Esophagus (tissue), 2 donors: ENCODE measurements at regions not wholly inside any gene's neighbourhood (a gene's known extent, or its start where the extent isn't known, plus 50 kb on each side); places are given as distances from the start of the nearest gene placed in this dataset.

Source experiments
- H3K27ac ChIP-seq, 2 donors: one replicate each; pipeline ENCODE4 v1.5.1; 2013; ENCODE audit warnings: low read depth in 2 of 2, mild to moderate bottlenecking in 2 of 2, inconsistent platforms in 1 of 2, low read length in 1 of 2, moderate library complexity in 1 of 2
- H3K27me3 ChIP-seq, 2 donors: one replicate each; pipeline ENCODE4 v1.6.1; 2013; ENCODE audit warnings: low read length in 2 of 2, control low read depth in 1 of 2, mild to moderate bottlenecking in 1 of 2; ENCODE audit not compliant: insufficient read depth in 2 of 2, control insufficient read depth in 1 of 2
- H3K36me3 ChIP-seq, 2 donors: one replicate each; pipeline ENCODE4 v1.6.1; 2013; ENCODE audit warnings: low read length in 1 of 2; ENCODE audit not compliant: control insufficient read depth in 2 of 2, insufficient read depth in 2 of 2
- H3K4me1 ChIP-seq, 2 donors: one replicate each; pipeline ENCODE4 v1.6.1; 2013; ENCODE audit warnings: low read length in 1 of 2; ENCODE audit not compliant: control insufficient read depth in 2 of 2, insufficient read depth in 2 of 2
- H3K4me3 ChIP-seq, 2 donors: one replicate each; pipeline ENCODE4 v1.5.1; 2013; ENCODE audit warnings: low read length in 2 of 2, mild to moderate bottlenecking in 2 of 2, low read depth in 1 of 2, moderate library complexity in 1 of 2
- H3K9me3 ChIP-seq, 2 donors: one replicate each; pipeline ENCODE4 v1.6.1; 2013; ENCODE audit warnings: mild to moderate bottlenecking in 2 of 2, low read depth in 1 of 2, low read length in 1 of 2, moderate library complexity in 1 of 2; ENCODE audit not compliant: control insufficient read depth in 2 of 2, insufficient read depth in 1 of 2
- WGBS, 2 donors: extraction: QIAGEN DNeasy Blood & Tissue Kit; methylation state at CpG; one replicate each; pipeline ENCODE4 v1.1.7; 2013; 5-methylcytosine and 5-hydroxymethylcytosine counted together
- donor health status: healthy with polysubstance abuse.
- donor health status: Bipolar disorder and iron deficiency.

DNA sequence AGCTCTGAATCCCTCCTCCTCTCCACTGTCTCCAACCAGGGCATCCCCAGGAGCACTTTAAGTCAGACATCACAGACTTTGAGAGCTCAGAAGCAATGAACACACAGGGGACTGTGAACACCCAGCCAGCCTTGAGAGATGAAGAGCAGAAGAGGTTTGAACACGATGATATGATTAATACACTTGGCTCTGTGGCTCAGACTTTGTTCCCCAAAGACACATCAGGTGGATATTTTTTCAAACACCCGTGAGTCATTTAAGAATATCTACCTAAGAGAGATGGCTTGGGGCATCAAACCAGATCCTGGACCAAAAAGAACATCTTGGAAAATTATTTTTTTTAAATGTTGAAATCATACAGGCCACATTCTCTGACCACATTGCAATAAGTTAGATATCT, 134.9 kb upstream of the OTOS start:
- Histone ChIP-seq H3K4me1 (no peaks in the 10 kb centered on the region), H3K9me3 (no peaks in the 10 kb centered on the region), H3K27ac (no peak overlapping the region), H3K4me3 (no peak overlapping the region), H3K27me3 (no peaks in the 10 kb centered on the region), H3K36me3 (no peaks in the 10 kb centered on the region)
- 38 to 49% methylated on average over 2 of the region's 2 CpGs for WGBS, 2 donors

DNA sequence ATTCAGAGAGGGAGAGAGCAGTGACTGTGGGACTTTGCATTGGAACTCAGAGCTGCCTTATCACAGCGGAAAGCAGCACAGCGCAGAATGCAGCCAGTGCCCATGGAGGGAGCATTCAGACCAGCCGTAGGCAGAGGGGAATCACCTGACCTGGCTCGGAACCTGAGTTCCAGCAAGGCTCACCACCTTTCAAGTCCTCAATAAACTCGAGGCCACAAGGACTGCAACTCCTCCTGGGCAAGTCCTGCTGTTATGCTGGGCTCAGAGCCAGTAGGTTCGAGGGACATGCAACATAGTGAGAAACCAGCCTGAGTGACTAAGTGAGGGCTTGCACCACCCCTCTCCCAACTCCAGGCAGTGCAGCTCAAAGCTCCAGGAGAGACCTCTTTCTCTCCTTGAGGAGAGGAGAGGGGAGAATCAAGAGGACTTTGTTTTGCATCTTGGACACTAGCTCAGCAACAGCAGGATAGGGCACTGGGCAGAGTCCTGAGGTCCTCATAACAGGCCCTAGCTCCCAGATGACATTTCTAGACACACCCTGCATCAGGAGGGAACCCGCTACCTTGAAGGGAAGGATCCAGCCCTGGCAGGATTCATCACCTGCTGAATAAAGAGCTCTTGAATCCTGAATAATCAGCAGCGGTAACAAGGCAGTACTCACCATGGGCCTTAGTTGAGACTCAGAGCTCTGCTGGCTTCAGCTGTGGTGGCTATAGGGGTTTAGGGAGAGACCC, 136.8 kb upstream of the OTOS start:
- Histone ChIP-seq H3K27me3 (no peaks in the 10 kb centered on the region), H3K9me3 (no peaks in the 10 kb centered on the region), H3K4me1 (no peaks in the 10 kb centered on the region), H3K4me3 (no peak overlapping the region), H3K36me3 (no peaks in the 10 kb centered on the region), H3K27ac (no peak overlapping the region)
- 69 to 71% methylated on average over 8 of the region's 8 CpGs for WGBS, 2 donors

DNA sequence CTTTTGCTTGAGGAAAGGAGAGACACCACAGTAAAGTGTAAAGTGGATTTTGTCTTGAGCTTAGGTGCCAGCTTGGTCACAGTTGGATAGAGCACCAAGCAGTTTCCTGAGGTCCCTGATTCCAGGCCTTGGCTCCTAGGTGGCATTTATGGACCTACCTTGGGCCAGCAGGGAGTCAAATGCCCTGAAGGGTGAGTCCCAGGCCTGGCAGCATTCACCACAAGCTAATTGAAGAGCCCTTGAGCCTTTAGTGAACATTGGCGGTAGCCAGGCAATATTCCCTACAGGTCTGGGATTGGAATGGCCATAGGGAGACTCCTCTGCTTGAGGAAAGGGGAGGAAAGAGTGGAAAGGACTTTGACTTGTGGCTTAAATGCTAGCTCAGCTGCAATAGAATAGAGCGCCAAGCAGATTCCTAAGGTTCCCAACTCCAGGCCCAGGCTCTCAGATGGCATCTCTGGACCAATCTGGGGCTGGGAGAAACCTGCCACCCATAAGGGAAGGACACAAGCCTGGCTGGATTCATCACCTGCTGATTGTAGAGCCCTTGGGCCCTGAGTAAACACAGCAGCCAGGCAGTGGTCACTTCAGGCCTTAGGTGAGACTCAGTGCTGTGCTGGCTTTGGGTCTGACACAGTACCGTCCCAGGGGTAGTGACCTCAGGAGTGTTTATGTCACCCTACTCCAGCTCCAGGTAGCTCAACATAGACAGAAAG, 137.5 kb upstream of the OTOS start:
- H3K27me3 ChIP-seq = no peaks in the 10 kb centered on the region
- H3K4me1 ChIP-seq = no peaks in the 10 kb centered on the region
- H3K27ac ChIP-seq = no peak overlapping the region
- no peaks in the 10 kb centered on the region for H3K36me3 ChIP-seq
- no peak overlapping the region for H3K4me3 ChIP-seq
- no peaks in the 10 kb centered on the region for H3K9me3 ChIP-seq
- WGBS, 2 donors = 81 to 85% methylated on average over 3 of the region's 3 CpGs

DNA sequence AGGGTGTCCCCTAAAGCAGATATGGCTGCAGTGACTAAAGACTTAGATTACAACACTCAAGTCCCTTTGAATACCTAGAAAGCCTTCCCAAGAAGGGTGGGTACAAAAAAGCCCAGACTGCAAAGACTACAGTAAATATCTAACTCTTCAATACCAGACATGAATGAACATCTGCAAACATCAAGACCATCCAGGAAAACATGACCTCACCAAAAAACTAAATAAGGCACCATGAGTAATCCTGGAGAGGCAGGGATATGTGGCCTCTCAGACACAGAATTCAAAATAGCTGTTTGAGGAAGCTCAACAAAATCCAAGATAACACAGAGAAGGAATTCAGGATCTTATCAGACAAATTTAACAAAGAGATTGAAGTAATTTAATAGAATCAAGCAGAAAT, 138.2 kb upstream of the OTOS start:
- Histone ChIP-seq H3K4me1 (no peaks in the 10 kb centered on the region), H3K36me3 (no peaks in the 10 kb centered on the region), H3K4me3 (no peak overlapping the region), H3K27me3 (no peaks in the 10 kb centered on the region), H3K27ac (no peak overlapping the region), H3K9me3 (no peaks in the 10 kb centered on the region)

DNA sequence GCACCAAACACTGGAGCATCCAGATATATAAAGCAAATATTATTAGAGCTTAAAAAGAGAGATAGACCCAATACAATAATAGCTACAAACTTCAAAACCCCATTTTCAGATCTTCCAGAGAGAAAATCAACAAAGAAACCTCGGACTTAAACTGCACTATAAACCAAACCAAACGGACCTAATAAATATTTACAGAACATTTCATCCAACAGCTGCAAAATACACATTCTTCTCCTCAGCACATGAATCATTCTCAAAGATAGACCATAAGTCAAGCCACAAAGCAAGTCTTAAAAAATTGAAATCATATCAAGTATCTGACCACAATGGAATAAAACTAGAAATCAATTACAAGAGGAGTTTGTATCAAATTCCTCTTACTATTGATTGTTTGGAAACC, 140.2 kb upstream of the OTOS start:
- no peak overlapping the region for H3K4me3 ChIP-seq
- H3K27ac ChIP-seq = no peak overlapping the region
- no peaks in the 10 kb centered on the region for H3K27me3 ChIP-seq
- no peaks in the 10 kb centered on the region for H3K9me3 ChIP-seq
- no peaks in the 10 kb centered on the region for H3K4me1 ChIP-seq
- H3K36me3 ChIP-seq = no peaks in the 10 kb centered on the region
- 25 to 28% methylated on average over 2 of the region's 2 CpGs for WGBS, 2 donors

DNA sequence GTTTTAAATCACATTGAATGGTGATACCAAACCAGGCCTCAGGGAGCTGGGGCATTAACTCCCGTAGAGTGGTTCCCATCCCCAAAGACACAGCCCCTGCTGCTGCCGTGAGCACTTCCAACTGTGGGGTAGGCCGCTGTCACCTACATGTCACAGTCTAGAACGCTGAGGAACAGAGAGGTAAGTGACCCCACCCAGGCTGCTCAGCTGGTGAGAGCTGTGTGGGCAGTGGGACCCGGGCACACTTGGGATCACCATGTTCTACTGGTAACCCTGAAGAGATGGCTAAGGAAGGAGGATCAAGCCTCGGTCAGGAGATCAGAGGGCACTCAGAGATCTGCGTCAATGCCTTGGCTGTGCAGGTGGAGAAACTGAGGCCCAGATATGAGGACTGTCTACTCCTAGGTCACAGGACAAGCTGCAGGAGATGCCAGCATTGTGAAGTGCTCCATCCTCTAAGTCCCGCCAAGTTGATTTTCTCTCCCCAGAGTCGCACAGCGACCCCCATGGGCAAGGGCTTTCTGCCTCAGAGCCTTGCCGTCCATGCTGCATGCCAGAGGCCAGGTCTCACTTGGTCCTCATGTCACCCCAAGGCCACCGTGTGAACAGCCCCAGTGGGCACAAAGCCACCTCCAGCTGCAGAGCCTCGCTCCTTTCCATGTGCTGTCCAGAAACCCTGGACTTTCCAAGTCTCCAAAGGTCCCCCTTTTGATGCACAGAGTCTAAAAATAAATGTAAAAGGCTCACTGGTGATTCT, 144.2 kb upstream of the OTOS start:
- H3K9me3 ChIP-seq = no peaks in the 10 kb centered on the region
- no peak overlapping the region for H3K27ac ChIP-seq
- WGBS, 2 donors = 86 to 87% methylated on average over 13 of the region's 13 CpGs

DNA sequence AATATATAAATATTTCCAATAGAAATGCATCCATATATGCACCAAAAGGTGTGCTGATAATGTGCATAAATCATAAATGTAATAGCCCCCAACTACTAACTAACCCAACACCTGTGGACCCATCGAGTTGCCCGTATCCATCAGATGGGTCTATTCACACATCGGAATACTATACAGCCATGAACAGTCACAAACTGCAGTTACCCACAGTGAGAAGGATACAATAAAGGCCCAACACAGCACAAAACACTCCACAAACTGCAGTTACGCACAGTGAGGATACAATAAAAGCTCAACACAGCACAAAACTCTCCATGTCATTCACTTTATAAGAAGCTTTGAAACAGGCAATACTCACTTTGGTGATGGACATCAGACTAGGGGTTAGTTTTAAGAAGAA, 145.3 kb upstream of the OTOS start:
- Histone ChIP-seq H3K27ac (no peak overlapping the region), H3K9me3 (no peaks in the 10 kb centered on the region), H3K36me3 (no peaks in the 10 kb centered on the region), H3K4me3 (no peak overlapping the region), H3K27me3 (no peaks in the 10 kb centered on the region), H3K4me1 (no peaks in the 10 kb centered on the region)
- WGBS, 2 donors = 78 to 83% methylated on average over 4 of the region's 4 CpGs

More for the DNA sequence above, 144.2 kb upstream of the OTOS start:
- Histone ChIP-seq H3K27me3 (no peaks in the 10 kb centered on the region), H3K4me3 (no peak overlapping the region), H3K4me1 (no peaks in the 10 kb centered on the region), H3K36me3 (no peaks in the 10 kb centered on the region)

DNA sequence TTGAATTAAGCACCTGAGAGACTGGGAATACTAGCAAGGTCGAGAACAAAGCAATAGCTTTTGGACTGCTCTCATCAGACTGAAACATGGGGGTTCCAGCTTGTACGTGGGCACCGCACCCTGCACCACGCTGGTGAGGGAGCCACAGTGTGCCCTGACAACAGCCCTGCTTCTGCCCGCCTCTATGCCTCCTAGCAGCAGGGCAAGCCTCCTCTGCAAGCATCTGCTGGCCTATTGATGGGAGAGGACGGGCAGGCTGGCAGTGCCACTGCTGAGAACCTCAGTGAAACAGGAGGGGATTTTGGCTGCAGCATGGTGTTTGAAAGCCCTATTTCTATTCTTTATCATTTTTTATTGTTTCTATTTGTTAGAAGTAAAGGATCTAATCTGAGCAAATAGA, 146.1 kb upstream of the OTOS start:
- 73 to 74% methylated on average over 6 of the region's 6 CpGs for WGBS, 2 donors
- no peak overlapping the region for H3K4me3 ChIP-seq

DNA sequence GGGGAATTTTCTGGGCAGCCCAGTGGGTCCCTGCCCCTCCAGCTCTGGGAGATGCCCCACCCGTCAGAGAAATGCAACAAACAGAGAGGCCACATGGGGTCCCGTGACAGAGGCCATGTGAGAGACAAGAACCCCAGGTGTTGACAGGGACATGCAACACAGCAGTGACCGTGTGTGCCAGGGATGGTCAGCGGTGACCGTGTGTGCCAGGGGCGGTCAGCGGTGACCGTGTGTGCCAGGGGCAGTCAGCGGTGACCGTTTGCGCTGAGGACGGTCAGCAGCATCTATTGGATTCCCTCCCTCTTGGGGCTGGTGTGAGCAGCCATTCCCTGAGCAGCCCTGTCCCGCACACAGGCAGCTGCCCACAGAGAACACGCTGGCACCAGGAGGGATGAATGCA, 146.6 kb upstream of the OTOS start:
- no peaks in the 10 kb centered on the region for H3K9me3 ChIP-seq
- no peak overlapping the region for H3K4me3 ChIP-seq
- H3K4me1 ChIP-seq = no peaks in the 10 kb centered on the region
- no peaks in the 10 kb centered on the region for H3K27me3 ChIP-seq
- WGBS, 2 donors = 81 to 86% methylated on average over 14 of the region's 14 CpGs
- H3K27ac ChIP-seq = no peak overlapping the region
- no peaks in the 10 kb centered on the region for H3K36me3 ChIP-seq

More for the DNA sequence above, 146.1 kb upstream of the OTOS start:
- Histone ChIP-seq H3K36me3 (no peaks in the 10 kb centered on the region), H3K27me3 (no peaks in the 10 kb centered on the region), H3K27ac (no peak overlapping the region), H3K9me3 (no peaks in the 10 kb centered on the region), H3K4me1 (no peaks in the 10 kb centered on the region)
